CD4-positive, alpha-beta T cell treated with Interleukin-4 for 4 hours (primary cell): ENCODE measurements at regions not wholly inside any gene's neighbourhood (a gene's known extent, or its start where the extent isn't known, plus 50 kb on each side); places are given as distances from the start of the nearest gene placed in this dataset.
"Not testable (repeated sequence)": the region's sequence is repeated elsewhere in the genome, so short reads cannot be mapped to it uniquely, and the experiment has no call there.

Experiments used
- DNase-seq: peaks from one replicate; pipeline ENCODE4 v3.0.0-alpha.2; 2020

DNA sequence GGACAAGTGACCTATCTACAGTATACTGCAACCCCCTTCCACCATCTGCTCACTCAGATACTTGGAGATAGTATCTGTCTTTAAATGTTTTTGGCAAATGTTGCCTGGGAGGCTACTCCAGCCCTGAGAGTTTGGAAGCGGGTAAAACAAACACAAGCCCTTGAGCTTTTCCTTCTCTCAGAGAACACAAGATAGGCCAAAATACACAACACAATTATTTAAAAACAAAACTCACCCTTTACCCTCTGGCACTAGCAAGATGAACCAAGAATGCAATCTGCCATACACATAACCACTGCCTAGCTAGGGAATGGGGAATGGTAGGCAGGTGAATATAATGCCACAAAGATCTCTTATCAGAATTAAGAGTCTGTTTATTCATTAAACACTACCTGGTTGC lies 324.7 kb upstream of the FAM47C start:
- DNase-seq: no peak

DNA sequence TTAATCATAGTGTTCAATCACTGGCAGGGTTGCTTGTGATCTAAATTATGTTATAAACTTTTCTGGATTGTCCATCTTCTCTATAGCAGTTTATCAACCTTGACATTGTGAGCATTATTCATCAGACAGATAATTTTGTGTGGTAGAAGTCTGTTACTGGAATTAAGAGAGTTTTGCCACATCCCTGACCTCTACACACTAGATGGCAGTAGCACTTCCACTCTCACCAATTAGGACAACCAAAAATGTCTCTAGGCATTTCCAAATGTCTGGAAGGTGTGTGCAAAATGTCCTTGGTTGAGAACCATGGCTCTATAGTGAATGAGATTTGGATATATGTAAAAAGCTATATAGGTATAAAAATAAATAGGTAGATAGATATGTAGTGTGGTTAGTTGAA lies 324.1 kb upstream of the FAM47C start:
- no peak for DNase-seq

DNA sequence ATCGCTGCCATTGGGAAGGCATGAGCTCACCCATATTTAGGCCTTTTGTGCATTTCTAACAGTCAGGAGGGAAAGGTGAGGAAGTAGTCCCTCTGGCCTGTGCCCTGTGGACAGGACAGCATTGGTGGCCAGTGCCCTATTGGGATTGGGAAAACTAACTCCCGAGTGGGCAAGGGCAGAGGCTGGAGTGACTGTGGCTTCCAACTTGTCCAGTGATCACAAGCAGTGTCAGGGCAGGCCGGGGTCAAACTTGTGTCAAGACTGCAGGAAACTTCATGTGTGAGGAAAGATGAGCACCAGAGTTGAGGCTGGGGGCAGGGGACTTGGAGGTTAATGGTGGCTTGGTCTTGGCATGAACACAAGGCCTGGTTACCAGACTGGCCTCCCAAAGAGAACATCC lies 286.2 kb upstream of the FAM47C start:
- DNase-seq: no peak

DNA sequence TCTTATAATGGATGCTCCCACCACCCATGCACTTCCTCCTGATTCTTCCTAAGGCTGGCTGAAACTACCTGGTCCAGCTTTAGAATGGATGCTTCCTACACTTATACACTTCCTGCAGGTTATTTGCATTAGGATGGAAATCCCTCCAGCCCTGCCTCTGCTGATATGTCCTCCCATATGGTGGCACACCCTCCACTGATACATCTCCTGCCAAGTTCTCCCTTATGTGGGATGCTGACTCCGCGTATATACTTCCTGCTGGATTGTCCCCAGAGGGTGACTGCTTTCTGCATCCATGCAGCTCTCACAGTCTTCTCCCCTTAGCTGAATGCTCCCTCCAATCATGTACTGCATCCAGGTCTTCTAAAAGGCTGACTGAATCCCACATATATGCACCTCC lies 254.6 kb upstream of the FAM47C start:
- no peak for DNase-seq

DNA sequence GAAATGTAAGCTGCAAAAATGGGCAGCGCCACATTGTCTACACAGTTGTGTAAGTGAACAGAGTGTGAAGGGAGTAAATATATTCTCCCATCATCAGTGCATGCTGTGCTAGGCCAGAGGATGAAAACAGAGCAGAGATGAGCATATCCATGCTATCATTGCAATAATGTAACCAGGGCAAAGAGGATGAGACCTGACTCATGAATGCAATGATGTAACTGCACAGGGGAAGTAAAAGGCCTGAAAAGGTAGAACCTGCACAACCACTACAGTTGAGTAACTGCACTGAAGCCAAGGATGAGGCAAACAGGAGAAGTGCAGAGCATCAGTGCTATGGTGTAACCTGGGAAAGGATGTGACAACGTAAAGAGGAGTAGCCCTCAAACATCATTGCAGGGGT lies 220.4 kb upstream of the FAM47C start:
- no peak for DNase-seq

DNA sequence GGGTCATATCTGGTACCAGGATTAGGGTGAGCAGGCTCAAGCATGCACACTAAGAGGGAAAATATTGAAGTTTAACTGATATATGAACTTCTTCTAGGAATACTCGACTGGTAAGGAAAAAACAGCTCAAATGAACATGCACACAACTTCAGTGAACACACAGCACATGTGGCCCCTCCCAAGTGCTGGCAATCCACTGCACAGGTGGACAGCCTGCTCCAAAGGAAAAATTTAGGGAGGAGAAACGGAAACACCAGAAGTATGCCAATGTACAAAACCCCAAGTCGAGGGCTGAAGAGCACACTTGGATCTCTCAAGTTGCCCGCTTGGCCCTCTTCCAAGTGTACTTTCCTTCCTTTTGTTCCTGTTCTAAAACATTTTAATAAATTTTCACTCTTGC lies 205.0 kb upstream of the FAM47C start:
- DNase-seq: no peak

DNA sequence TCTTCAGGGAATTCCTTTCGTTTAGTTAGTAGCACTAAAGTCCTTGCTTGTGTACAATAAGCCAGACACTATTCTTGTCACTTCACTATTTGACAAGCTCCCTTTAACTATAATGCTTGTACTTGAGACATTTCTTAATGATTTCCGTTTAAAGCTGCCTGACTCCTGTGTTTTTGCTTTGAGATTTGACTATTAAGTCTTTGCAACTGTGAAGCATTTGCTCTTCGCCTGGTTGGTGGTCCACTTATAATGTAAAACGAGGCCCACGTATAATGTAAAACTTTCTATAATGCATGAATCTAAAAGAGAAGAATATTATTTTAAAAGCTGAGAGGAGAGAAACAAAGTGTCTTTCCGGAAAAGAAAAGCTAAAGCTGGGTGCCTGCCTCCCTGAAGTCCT lies 204.1 kb upstream of the FAM47C start:
- no peak for DNase-seq

DNA sequence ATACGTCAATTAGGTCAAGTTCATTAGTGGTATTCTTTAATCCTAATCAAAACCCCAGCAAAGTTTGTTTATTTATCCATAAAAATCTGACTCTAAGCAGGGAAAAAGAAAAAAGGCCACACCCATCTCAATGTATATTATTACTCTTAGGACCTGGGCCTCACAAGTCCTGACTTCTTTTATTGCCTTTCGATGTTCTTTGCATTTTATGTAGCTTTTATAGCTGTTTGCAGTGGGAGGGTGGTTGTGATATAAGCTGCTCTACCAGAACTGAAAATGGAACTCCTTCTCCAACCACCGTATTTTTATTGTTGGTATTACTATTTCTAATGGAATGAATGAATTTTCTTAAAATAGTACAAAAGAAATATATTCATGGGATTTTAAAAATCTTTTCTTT lies 163.3 kb upstream of the FAM47C start:
- no peak for DNase-seq

DNA sequence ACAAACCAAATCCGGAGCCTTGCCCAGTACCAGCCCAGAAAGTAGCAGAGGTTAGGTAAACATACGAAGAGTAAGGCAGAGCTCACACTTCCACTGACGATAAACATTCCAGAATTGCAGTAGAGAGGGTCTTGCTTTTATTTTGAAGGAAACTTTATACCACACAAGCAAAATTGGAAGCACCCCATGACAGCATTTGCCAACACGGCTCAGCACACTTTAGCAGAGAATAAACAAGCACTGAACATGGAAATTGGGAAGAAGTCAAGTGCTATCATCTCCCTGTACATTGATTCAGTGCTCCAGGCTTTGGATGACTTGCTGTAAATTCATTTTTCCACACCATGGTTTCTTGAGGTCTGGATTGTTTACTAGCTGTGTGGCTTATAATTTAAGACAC lies 160.7 kb upstream of the FAM47C start:
- no peak for DNase-seq

DNA sequence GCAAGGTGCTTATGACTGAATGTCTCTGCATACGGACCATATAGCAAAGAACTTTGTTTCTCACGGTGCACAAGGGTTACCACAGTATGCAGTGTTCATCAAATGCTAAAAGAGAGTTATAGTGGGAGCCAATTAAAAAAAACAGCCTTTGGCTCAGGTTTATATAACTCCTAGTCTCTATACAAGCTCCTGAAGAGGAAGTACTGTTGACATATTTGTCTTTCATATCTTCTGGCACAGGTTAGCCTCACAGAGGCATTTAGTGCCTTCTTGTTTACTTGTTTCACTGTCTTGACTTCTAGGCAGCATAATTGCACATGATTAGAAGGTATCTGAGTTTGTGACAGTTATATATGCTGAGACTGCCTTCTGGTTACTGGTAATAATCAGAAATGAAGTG lies 158.8 kb upstream of the FAM47C start:
- no peak for DNase-seq

DNA sequence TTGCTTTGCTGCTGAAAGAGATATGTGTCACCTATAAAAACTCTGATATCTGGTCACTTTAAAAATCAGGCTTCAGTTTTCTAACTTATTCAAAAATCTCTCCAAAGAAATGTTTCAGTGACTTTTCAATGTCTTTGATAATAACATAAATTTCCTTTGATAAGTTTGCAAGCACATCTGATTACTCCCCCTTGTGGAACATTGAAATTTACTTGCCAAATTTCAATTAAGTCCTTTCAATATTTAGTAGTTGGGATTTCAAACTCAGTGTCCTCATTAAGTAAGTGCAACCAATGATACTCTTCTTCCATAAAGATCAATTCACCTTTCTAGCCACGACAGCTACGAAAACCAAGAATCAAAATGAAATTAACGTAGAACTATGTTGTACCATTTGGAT lies 151.3 kb upstream of the FAM47C start:
- no peak for DNase-seq

DNA sequence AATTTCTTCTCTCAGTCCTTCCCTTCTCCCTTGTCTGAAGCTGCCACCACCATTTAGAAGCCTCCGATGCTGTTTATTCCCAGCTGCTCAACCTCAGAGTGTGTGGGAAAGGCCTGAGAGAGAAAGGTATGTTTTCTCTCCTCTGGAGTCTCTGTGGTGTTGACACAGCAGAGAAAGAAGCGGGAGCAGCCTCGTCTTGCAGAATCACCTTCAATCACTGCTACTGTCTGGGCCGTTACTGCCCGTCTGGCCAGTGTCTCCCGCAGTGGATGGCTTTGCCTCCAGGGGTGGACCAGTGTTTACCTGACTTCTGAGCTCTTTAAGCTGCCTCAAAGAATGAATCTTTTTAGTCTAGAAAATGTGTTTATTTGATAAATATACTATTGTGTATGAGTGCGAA lies 148.9 kb upstream of the FAM47C start:
- DNase-seq: no peak

DNA sequence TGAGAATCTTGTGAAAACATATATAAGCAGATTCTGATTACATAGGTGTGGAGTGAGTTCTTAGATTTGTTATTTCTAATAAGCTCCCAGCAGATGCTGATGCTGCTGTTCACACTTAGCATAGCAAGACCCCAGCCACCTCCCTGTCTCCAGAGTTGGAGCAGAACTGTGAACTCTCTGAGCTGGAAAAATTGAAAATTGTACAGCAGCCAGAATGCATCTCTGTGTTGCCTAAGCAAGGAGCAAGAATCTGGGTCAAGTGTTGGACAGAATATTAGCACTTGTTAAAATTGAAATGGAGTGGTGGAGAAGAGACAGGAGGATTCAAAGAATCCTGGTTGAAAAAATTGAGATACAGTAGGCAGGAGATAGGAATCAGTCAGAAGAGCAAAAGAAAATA lies 146.6 kb upstream of the FAM47C start:
- DNase-seq: no peak

DNA sequence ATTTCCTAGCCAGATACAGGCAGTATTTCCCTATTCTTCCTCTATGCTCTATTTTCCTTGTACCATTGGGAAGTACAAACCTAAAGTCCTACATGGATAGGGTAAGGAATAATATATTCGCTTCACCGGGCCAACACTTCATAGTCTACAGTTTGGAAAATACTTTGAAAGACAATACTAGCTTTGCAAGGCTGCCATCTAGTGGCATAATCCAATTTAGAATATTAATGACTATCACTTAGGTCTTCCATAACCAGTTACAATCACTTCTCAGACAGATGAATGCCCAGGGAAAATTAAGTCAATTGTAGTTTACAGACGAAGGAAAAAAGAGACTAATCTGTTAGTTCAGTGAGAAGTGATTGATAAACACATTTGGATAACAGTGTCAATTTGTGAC lies 141.0 kb upstream of the FAM47C start:
- peak; percentile 0 for DNase-seq

DNA sequence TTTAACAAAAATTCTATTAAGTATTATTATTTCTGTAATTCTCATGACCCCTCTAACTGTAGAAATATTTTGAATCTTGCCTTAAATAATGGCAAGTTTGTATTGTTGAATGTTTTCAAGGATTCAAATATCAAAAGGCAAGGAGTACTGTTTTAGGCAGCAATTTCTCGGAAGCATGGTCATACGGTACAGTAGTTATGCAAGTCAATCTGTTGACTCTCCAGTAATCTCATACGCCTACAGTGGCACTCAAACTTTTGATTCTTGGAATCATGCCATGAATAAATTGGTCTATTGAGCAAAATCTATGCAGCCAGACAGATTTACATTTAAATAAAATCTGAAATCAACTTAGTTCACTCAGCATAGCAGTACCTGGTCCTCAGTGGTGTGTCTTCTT lies 139.6 kb upstream of the FAM47C start:
- DNase-seq: no peak

DNA sequence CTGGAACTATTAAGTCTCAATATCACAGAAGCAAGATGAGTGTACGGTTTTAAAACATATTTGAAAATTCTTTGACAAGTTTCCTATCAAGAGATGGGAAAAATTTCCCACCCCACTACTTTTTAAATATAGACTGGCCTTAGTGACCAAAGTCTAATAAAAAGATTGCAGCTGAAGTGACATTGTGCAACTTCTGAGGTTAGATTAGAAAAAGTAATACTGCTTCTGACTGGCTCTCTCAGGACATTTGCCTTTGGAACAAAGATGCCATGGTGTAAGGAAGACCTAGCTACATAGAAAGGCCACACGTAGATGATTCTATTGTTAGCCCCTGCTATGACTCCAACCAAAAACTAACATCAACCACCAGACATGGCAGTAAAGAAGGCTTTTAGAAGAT lies 138.7 kb upstream of the FAM47C start:
- no peak for DNase-seq

DNA sequence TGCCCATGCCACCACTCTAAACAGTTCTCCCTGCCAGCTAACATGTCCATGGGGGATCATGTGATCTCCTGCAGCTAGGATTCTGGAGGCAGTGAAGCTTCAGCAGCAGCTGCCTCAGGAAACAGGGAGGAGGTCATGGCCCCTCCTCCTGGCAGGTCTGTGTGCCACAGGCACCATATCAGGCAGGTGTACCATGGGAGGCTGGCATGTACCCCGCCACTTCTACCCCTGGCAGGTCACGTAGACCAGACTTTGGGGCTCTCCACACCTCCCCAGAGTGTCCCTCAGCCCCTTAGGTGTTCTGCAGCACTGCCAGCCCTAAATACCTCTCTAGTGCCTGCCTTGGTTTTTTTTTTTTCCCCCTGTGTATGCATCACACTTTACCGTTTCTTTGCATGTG lies 110.5 kb upstream of the FAM47C start:
- DNase-seq: no peak

DNA sequence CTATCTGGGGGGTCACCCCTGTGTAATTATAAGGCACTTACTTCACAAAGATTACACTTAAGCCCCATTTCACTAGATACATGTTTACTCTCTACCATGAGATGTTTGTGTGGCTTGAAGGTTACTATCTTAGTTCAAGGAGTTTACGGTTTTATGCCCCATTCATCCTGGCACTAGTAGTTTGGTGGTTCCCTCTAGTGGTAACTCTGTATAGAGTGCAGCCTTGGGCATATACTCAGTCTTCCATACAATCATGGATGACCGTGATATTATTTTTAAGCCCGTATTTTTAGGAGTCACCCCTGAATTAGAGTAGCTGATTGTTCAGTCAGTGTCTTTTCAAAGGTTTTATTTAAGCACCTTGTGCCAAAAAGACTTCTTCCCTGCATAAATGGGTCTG lies 109.9 kb upstream of the FAM47C start:
- DNase-seq: no peak

DNA sequence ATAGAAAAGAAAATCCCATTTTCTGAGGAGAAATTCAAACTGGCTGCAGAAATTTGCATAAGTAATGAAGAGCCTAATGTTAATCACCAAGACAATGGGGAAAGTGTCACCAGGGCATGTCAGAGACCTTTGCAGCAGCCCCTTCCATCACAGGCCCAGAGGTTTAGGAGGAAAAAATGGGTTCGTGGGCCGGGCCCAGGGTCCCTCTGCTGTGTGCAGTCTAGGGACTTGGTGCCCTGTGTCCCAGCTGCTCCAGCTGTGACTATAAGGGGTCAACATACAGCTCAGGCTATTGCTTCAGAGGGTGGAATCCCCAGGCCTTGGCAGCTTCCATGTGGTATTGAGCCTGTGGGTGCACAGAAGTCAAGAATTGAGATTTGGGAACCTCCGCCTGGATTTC lies 103.6 kb upstream of the FAM47C start:
- DNase-seq: not testable (repeated sequence)

DNA sequence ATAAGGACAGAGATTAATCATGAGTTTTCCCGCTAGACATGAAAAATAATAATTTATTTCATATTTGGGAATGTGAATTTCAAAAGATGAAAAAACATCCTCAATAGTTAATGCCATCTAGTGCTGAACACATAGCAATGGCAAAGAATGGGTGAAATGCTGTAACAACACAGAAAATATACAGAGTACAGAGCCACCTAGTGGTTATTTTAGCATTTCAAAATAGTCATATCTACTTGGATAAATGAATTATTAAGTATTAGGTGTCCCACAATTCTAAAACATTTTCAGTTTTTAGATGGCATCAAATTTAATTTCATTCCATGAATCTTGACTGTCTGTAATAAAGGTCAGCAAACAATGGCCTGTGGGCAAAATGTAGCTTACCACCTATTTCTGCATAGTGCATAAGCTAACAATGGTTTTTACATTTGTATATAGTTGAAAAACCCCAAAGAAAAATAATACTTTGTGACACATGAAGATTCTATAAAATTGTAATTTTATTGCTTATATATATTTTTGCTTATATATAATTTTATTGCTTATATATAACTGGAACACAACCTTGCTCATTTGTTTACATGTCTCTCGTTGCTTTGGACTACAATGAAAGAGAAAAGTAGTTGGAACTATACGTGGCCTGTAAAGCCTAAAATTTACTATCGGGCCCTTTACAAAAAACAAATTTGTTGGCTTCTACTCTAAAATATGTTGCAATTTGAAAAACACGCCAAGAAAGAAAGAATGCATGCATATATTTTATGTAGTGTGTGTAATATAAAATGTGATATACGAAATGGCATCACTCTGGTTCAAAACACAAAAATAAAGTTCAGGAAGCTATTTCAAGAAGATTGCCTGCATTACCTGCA lies 99.1 kb upstream of the FAM47C start:
- no peak for DNase-seq

DNA sequence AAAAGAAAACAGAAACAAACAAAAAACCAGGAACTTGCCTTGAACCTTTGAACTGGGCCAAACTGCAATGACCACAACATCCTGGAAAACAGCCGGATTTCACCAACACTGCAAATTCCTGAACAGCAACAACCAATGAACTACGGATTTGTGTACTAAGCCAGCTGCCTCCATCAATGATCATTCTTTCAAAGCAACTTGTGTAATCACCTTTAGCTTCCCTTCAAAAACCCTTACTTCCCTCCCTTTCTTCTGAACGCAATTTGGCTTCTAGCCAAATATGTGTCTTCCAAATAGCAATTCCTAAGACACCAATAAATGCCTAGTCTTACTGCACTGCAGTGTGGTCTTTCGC lies 98.5 kb upstream of the FAM47C start:
- no peak for DNase-seq

DNA sequence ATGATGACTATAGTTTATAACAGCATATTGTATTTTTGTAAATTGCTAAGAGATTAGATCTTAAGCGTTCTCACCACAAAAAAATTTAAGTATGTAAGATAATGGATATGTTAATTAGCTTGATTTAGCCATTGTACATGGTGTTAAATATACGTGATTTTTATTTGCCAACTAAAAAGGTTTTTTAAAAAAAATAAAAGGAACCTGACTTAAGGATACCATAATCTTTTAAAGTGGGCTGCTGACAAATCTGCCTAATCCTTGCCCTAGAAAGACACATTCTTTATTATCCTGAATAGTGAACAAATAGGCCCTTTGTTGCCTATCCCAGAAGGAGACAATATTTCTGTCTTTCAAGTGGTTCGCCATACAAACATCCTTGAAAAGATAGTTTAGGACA lies 94.6 kb upstream of the FAM47C start:
- DNase-seq: no peak

DNA sequence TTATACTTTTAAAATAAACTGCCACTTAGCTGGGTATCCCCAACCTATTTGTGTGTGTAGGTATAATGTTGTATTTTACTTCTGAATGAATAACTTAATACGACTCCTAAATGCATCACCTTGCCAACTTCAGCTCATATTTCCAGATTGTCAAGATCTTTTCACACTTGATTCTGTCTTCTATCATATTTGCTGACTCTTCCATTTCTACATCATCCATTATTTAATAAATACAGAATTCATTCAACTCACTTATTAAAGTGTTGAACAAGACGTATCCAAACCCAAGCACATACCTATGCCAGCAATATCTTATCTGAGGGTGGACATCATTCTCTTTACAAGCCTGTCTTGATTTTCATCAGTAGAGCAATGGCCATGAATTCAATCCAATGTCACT lies 91.2 kb upstream of the FAM47C start:
- no peak for DNase-seq

DNA sequence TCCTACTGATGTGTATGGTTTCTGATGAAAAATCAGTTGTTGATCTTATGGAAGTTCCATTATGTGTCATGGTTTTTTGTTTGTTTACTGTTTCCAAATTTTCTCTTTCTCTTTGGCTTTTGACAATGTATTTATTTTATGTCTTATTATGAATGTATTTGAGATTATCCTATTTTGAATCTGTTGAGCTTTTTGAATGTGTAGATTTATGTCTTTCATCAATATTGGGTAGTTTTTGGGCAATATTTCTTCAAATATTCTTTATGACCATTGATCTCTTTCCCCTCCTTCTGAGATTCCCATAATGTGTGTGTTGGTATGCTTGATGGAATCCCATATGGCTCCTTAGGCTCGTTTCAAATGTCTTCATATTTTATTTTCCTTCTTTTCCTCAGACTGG lies 80.5 kb upstream of the FAM47C start:
- DNase-seq: no peak

DNA sequence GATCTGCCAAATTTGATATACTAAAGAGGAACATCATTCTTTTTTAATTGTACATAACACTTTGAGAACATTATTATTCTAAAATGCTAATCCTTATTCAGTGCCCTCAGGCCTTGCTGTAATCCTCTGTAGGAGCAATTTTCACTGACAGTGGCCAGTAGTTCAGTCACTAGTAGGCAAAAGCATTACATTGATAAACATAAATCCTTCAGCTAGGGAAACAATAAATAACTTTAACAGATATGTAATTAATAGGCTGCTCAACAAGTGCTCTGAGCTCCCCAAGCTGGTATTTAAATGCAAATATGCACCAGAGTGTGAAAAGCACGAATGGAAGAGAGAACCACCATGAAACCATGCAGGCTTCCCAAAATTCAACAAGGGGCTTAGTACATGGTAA lies 77.7 kb upstream of the FAM47C start:
- no peak for DNase-seq

DNA sequence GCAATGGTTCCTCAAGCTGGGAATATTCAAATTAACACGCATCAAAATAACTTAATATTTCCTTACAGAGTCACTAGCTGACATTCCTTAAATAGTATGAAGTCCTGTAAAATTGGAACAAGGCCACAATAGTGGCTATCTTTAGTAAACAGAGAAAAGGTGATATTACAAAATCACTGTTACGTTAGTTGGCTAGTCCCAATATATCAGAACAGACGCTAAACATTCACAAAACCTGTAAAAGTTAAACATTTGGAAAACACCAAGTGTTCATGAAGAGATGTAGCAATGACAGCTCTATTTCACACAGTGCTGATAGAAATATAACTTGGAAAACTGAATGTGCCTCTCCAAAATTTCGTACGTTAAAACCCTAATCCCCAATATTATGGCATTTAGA lies 61.0 kb upstream of the FAM47C start:
- DNase-seq: no peak
